HCT116 (cell line): ENCODE measurements at regions not wholly inside any gene's neighbourhood (a gene's known extent, or its start where the extent isn't known, plus 50 kb on each side); places are given as distances from the start of the nearest gene placed in this dataset.

Experiments
- ATAC-seq: fragments of 200-7000 bp; cut with Tn5 transposase; 2 replicates; pipeline ENCODE4 v1.9.1; 2020; ENCODE audit warnings: mild to moderate bottlenecking, moderate library complexity
- BruUV-seq: library from RNA; stranded (reverse); fragments of 400-500 nt; replicated peaks from 2 replicates; lab custom pipeline; 2021; lab: Mats Ljungman, UMichigan
- CTCF ChIA-PET: fragments of 300-600 bp; sonication (Branson Sonifier 250); formaldehyde crosslinking; loops from one replicate; lab custom pipeline; 2021; ENCODE audit warnings: antibody characterized with exemption; lab: Charles Lee
- POLR2A ChIA-PET: fragments of 300-600, 350-600 bp; sonication (Branson Sonifier 250); formaldehyde crosslinking; loops from one replicate; lab custom pipeline; 2021; ENCODE audit warnings: antibody characterized with exemption; lab: Charles Lee
- RAD21 ChIA-PET, 2 experiments: fragments of 300-600 bp; sonication (Branson Sonifier 250); formaldehyde crosslinking; loops; one replicate each; lab custom pipeline; 2023; ENCODE audit warnings: low total read pairs in 2 of 2; ENCODE audit not compliant: uncharacterized antibody in 2 of 2, unreplicated experiment in 2 of 2, low non-redundant PET in 1 of 2; lab: Charles Lee
- DNase-seq: peaks from one replicate; pipeline ENCODE4 v3.0.0-alpha.2; 2010; ENCODE audit warnings: low read depth, low spot score
- H2AFZ ChIP-seq: fragments of 200-600 bp; shearing (Covaris generic), sonication (generic); 2 replicates; pipeline ENCODE4 v1.6.1; 2017; ENCODE audit warnings: low read depth, mixed run types, mixed read lengths, antibody characterized with exemption, low read length; ENCODE audit not compliant: poor library complexity, severe bottlenecking
- H3K27ac ChIP-seq: 2 replicates; pipeline ENCODE4 v1.5.1; 2012; ENCODE audit warnings: low read depth, low read length
- H3K27me3 ChIP-seq: fragments of 200-600 bp; sonication (generic); 2 replicates; pipeline ENCODE4 v1.6.1; 2016; ENCODE audit warnings: mixed run types, low read length, mixed read lengths; ENCODE audit not compliant: insufficient read depth
- H3K36me3 ChIP-seq, 2 experiments: fragments of 200-500 bp in 1 of 2; fragments of 200-600 bp in 1 of 2; sonication (Bioruptor generic) in 1 of 2; sonication (generic) in 1 of 2; 2 replicates each; pipeline versions ENCODE4 v1.5.1 to v1.6.1; 2014 to 2016; ENCODE audit warnings: low read length in 2 of 2, inconsistent platforms in 1 of 2, mixed read lengths in 1 of 2, mixed run types in 1 of 2; ENCODE audit not compliant: insufficient read depth in 2 of 2, control insufficient read depth in 1 of 2
- H3K4me1 ChIP-seq, 2 experiments: fragments of 200-600 bp in 1 of 2; sonication (generic) in 1 of 2; 2 replicates each; pipeline versions ENCODE4 v1.5.1 to v1.6.1; 2012 to 2017; ENCODE audit warnings: low read length in 2 of 2, inconsistent platforms in 1 of 2, mild to moderate bottlenecking in 1 of 2, mixed read lengths in 1 of 2, mixed run types in 1 of 2, moderate library complexity in 1 of 2; ENCODE audit not compliant: insufficient read depth in 2 of 2, control insufficient read depth in 1 of 2
- H3K4me2 ChIP-seq: fragments of 200-600 bp; sonication (generic); 2 replicates; pipeline ENCODE4 v1.6.1; 2017; ENCODE audit warnings: mixed run types, low read length, mixed read lengths
- H3K4me3 ChIP-seq, 2 experiments: fragments of 200-600 bp in 1 of 2; sonication (generic) in 1 of 2; replicated peaks in 1 of 2; 2 replicates each; pipeline ENCODE4 v1.5.1; 2011 to 2016; ENCODE audit warnings: low read length in 2 of 2, control low read depth in 1 of 2, low read depth in 1 of 2, mild to moderate bottlenecking in 1 of 2, mixed read lengths in 1 of 2, mixed run types in 1 of 2
- H3K79me2 ChIP-seq: fragments of 200-600 bp; sonication (generic); 2 replicates; pipeline ENCODE4 v1.6.1; 2017; ENCODE audit warnings: mild to moderate bottlenecking, mixed run types, low read length, moderate library complexity, mixed read lengths; ENCODE audit not compliant: insufficient read depth
- H3K9ac ChIP-seq: fragments of 200-600 bp; sonication (generic); 2 replicates; pipeline ENCODE4 v1.6.1; 2016; ENCODE audit warnings: low read length, mixed read lengths
- H3K9me2 ChIP-seq: fragments of 200-600 bp; sonication (generic), shearing (Covaris generic); 2 replicates; pipeline ENCODE4 v1.6.1; 2017; ENCODE audit warnings: mixed run types, mild to moderate bottlenecking, moderate library complexity; ENCODE audit not compliant: insufficient read depth
- H3K9me3 ChIP-seq, 2 experiments: fragments of 200-500 bp in 1 of 2; fragments of 200-600 bp in 1 of 2; sonication (Bioruptor generic) in 1 of 2; sonication (generic) in 1 of 2; 2 replicates each; pipeline ENCODE4 v1.6.1; 2014 to 2017; ENCODE audit warnings: low read length in 2 of 2, mixed read lengths in 2 of 2, inconsistent platforms in 1 of 2, low read depth in 1 of 2, mild to moderate bottlenecking in 1 of 2, mixed run types in 1 of 2, moderate library complexity in 1 of 2; ENCODE audit not compliant: control insufficient read depth in 1 of 2, insufficient read depth in 1 of 2
- H4K20me1 ChIP-seq: fragments of 200-600 bp; sonication (generic), shearing (Covaris generic); 2 replicates; pipeline ENCODE4 v1.6.1; 2017; ENCODE audit warnings: mixed run types, mild to moderate bottlenecking, moderate library complexity; ENCODE audit not compliant: insufficient read depth
- EGR1 ChIP-seq: IDR thresholded peaks from 2 replicates; pipeline ENCODE4 v1.6.1; 2012; ENCODE audit warnings: low read depth
- ELF1 ChIP-seq: IDR thresholded peaks from 2 replicates; pipeline ENCODE4 v1.6.1; 2012; ENCODE audit warnings: low read depth, borderline replicate concordance
- JUND ChIP-seq: IDR thresholded peaks from 2 replicates; pipeline ENCODE4 v1.6.1; 2012
- SP1 ChIP-seq: IDR thresholded peaks from 2 replicates; pipeline ENCODE4 v1.6.1; 2012; ENCODE audit warnings: low read depth
- TCF7L2 ChIP-seq: IDR thresholded peaks from 2 replicates; pipeline ENCODE4 v1.7.0; 2011; ENCODE audit warnings: borderline replicate concordance, inconsistent platforms; ENCODE audit not compliant: insufficient read depth, insufficient read length; ENCODE audit errors: extremely low read depth
- YY1 ChIP-seq: IDR thresholded peaks from 2 replicates; pipeline ENCODE4 v1.6.1; 2011; ENCODE audit warnings: low read length, low read depth, moderate library complexity, mild to moderate bottlenecking; ENCODE audit not compliant: insufficient replicate concordance; ENCODE audit errors: extremely low read depth
- ZFX ChIP-seq: fragments of 450-650 bp; IDR thresholded peaks from 2 replicates; pipeline ENCODE4 v1.6.1; 2017
- ZNF274 ChIP-seq: fragments of 200-500 bp; sonication (Bioruptor generic); IDR thresholded peaks from 2 replicates; pipeline ENCODE4 v1.6.1; 2014; ENCODE audit warnings: mild to moderate bottlenecking, low read depth, low read length, inconsistent platforms
- intact Hi-C: fragments of 100-400 bp; cut with micrococcal nuclease; formaldehyde crosslinking; loops from 2 replicates; pipeline ENCODE4 v1.10.0; 2022
- TF ChIP-seq, protein P1 (sequence below), 3 experiments: fragments of 200-600 bp in 1 of 3; sonication (generic) in 1 of 3; IDR thresholded peaks in 2 of 3; conservative IDR thresholded peaks in 1 of 3; 2 replicates each; pipeline ENCODE4 v1.5.1; 2012 to 2017; ENCODE audit warnings: low read depth in 2 of 3, low read length in 2 of 3, antibody characterized with exemption in 1 of 3, borderline replicate concordance in 1 of 3, control low read depth in 1 of 3, mild to moderate bottlenecking in 1 of 3, mixed read lengths in 1 of 3, mixed run types in 1 of 3, moderate library complexity in 1 of 3; ENCODE audit not compliant: insufficient read depth in 1 of 3

DNA sequence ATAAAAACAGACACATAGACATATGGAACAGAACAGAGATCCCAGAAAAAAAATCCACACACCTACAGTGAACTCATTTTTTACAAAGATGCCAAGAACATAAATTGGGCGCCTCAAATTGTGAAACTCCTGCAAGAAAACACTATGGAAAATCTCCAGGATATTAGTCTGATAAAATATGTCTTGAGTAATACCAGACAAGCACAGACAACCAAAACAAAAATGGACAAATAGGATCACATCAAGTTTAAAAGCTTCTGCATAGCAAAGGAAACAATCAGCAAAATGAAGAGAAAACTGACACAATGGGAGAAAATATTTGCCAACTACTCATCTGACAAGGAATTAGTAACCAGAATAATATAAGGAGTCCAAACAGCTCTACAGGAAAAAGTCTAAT lies 337.3 kb upstream of the DIPK2B start:
- no peak for ATAC-seq
- Histone ChIP-seq H3K79me2 (no peaks in the 10 kb centered on the region), H3K9me2 (no peaks in the 10 kb centered on the region), H3K4me1 (no peaks in the 10 kb centered on the region), H3K4me3 (no peak overlapping the region), H3K27me3 (no peaks in the 10 kb centered on the region), H2AFZ (no peak overlapping the region), H4K20me1 (no peaks in the 10 kb centered on the region), H3K27ac (no peak overlapping the region), H3K4me2 (no peak overlapping the region), H3K36me3 (no peaks in the 10 kb centered on the region), H3K9me3 (no peaks in the 10 kb centered on the region), H3K9ac (no peak overlapping the region)
- ChIA-PET POLR2A (no interaction called here), CTCF (no interaction called here), RAD21 (no interaction called here)
- no TSS peak for BruUV-seq
- intact Hi-C loops, result no loop called here
- no peak for DNase-seq
- TF ChIP-seq, protein P1, sequence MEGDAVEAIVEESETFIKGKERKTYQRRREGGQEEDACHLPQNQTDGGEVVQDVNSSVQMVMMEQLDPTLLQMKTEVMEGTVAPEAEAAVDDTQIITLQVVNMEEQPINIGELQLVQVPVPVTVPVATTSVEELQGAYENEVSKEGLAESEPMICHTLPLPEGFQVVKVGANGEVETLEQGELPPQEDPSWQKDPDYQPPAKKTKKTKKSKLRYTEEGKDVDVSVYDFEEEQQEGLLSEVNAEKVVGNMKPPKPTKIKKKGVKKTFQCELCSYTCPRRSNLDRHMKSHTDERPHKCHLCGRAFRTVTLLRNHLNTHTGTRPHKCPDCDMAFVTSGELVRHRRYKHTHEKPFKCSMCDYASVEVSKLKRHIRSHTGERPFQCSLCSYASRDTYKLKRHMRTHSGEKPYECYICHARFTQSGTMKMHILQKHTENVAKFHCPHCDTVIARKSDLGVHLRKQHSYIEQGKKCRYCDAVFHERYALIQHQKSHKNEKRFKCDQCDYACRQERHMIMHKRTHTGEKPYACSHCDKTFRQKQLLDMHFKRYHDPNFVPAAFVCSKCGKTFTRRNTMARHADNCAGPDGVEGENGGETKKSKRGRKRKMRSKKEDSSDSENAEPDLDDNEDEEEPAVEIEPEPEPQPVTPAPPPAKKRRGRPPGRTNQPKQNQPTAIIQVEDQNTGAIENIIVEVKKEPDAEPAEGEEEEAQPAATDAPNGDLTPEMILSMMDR (IDR thresholded peaks at IDR 0.05 in 2 of 3, conservative IDR thresholded peaks at IDR 0.05 in 1 of 3; ENCODE audit: borderline replicate concordance in 1 of 3, insufficient read depth in 1 of 3, low read depth in 2 of 3, low read length in 2 of 3), result no peak
- TF ChIP-seq ZNF274 (no peak), ZFX (no peak), TCF7L2 (no peak), ELF1 (no peak), YY1 (no peak), EGR1 (no peak), JUND (no peak)

DNA sequence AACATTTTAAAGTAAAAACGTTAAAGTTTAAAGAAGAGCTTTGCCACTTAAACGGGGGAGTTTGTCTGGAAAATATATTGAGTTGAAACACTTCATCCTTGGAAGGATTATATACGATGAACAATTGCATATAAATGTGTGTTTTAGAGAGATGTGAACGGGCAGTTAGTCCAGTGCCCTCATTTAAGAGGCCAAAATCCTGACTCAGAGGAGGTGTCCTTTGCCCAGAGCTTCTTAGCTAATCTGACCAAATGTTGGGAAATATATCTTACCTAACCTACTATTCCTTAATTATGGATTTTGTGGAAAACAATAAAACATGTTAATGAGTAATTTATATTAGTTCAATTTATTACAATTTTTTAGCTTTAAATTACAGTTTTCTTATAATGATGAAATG lies 327.2 kb upstream of the DIPK2B start:
- no peak for DNase-seq

More for the DNA sequence above, 327.2 kb upstream of the DIPK2B start:
- no peak overlapping the region for H3K4me2 ChIP-seq
- H4K20me1 ChIP-seq, result no peaks in the 10 kb centered on the region
- H3K79me2 ChIP-seq, result no peaks in the 10 kb centered on the region
- no peak overlapping the region for H2AFZ ChIP-seq
- H3K4me3 ChIP-seq, result no peak overlapping the region
- H3K27ac ChIP-seq, result no peak overlapping the region
- ATAC-seq, result no peak
- H3K36me3 ChIP-seq, result peaks cover 0 to 6% of the 10 kb centered on the region in 2 experiments; a peak in 1 of 4 replicates
- intact Hi-C loops, result no loop called here
- ChIA-PET RAD21 (no interaction called here), CTCF (no interaction called here), POLR2A (no interaction called here)
- H3K27me3 ChIP-seq, result no peaks in the 10 kb centered on the region
- H3K9me3 ChIP-seq, result no peaks in the 10 kb centered on the region
- H3K4me1 ChIP-seq, result peaks cover 0 to 6% of the 10 kb centered on the region in 2 experiments; a peak in 1 of 4 replicates
- no TSS peak for BruUV-seq
- H3K9me2 ChIP-seq, result no peaks in the 10 kb centered on the region
- no peak overlapping the region for H3K9ac ChIP-seq
- TF ChIP-seq JUND, result no peak
- TF ChIP-seq SP1, result no peak
- no peak for TF ChIP-seq ELF1
